Activated CD4-positive, alpha-beta T cell treated with anti-CD3 and anti-CD28 coated beads, Interleukin-2, amount 10 ng/mL, durations not matched to agents 24 days and 14 days (primary cell): ENCODE measurements at regions not wholly inside any gene's neighbourhood (a gene's known extent, or its start where the extent isn't known, plus 50 kb on each side); places are given as distances from the start of the nearest gene placed in this dataset.

Experiments used
- DNase-seq: peaks from one replicate; pipeline ENCODE4 v3.0.0; 2022
- H3K27ac Mint-ChIP-seq: one replicate; pipeline ENCODE4 v1.8.0; 2022; ENCODE audit warnings: mild to moderate bottlenecking, mixed read lengths
- H3K27me3 Mint-ChIP-seq: one replicate; pipeline ENCODE4 v1.8.0; 2022; ENCODE audit warnings: mixed read lengths
- H3K36me3 Mint-ChIP-seq: one replicate; pipeline ENCODE4 v1.8.0; 2022; ENCODE audit warnings: low read depth, mild to moderate bottlenecking, mixed read lengths
- H3K4me1 Mint-ChIP-seq: one replicate; pipeline ENCODE4 v1.8.0; 2021; ENCODE audit warnings: mixed read lengths
- H3K4me3 Mint-ChIP-seq: one replicate; pipeline ENCODE4 v1.8.0; 2022; ENCODE audit warnings: mild to moderate bottlenecking, moderate library complexity, mixed read lengths
- H3K9me3 Mint-ChIP-seq: one replicate; pipeline ENCODE4 v1.8.0; 2021; ENCODE audit warnings: mixed read lengths
- intact Hi-C: fragments of 100-400 bp; cut with micrococcal nuclease; formaldehyde crosslinking; loops from one replicate; pipeline ENCODE4 v1.15.1; 2023

DNA sequence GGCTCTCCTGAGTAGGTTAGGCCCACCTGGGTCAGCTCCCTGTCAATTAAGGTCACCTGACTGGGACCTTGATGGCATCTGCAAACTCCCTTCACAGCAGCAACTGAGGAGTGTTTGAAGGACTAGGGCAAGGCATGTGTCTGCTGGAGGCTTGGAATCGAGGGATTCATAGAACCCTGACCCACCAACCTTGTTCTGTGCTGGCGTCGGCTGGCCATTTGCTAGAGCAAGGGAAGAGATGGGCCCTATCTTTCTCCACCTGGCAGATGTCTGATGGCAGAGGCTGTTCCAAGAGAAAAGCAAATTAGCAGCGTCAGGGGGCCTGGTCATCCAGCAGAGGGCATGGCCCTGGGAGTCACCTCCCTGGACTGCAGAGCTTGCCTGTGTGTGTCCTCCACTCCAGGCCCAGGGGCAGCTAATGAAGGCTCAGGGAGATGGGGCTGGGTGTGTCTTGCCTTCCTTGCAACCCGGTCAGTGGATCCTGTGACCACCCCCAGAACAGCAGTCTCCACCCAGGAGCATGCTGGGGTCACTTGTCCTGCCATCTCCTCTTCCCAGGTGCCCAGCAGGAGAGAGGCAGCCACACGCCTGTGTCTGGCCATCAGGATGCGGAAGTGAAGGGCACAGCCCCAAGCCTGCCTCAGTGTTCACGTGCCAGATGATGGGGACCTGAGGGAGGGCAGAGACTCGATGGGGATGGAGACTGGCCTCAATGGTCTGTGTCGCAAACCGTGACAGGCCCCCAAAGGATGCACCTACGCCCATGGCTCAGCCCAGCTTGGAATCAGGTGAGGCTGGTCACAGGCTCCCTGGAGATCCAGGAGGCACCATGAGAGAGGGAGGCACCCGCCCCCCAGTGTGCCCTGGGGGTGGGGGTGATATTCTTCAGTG is 53.9 kb downstream of the BARX1 start:
- intact Hi-C loops, result no loop called here
- DNase-seq, result no peak
- no peak overlapping the region for H3K4me3 Mint-ChIP-seq
- H3K4me1 Mint-ChIP-seq, result peaks cover 9% of the 10 kb centered on the region
- H3K36me3 Mint-ChIP-seq, result no peaks in the 10 kb centered on the region
- peaks cover 5% of the 10 kb centered on the region for H3K9me3 Mint-ChIP-seq
- no peak overlapping the region for H3K27ac Mint-ChIP-seq
- H3K27me3 Mint-ChIP-seq, result no peaks in the 10 kb centered on the region

DNA sequence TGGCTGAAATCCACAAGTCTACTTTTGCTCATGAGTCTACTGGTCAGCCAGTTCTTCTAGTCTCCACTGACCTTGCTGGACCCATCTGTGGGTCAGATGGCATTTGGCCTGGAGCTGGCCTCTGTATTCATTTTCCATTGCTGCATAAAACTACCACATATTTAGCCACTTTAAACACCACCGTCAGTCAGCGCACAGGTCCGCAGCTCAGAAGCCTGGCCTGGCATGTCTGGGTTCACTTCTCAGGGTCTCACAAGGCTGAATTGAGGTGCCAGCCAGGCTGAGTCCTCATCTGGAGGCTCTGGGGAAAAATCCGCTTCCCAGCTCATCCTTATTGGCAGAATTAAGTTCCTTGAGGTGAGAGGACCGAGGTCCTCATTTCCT is 54.7 kb downstream of the BARX1 start:
- H3K36me3 Mint-ChIP-seq, result no peaks in the 10 kb centered on the region
- peaks cover 5% of the 10 kb centered on the region for H3K9me3 Mint-ChIP-seq
- no peaks in the 10 kb centered on the region for H3K27me3 Mint-ChIP-seq
- intact Hi-C loops, result no loop called here
- DNase-seq, result no peak
- H3K4me1 Mint-ChIP-seq, result peaks cover 9% of the 10 kb centered on the region
- no peak overlapping the region for H3K4me3 Mint-ChIP-seq
- no peak overlapping the region for H3K27ac Mint-ChIP-seq

DNA sequence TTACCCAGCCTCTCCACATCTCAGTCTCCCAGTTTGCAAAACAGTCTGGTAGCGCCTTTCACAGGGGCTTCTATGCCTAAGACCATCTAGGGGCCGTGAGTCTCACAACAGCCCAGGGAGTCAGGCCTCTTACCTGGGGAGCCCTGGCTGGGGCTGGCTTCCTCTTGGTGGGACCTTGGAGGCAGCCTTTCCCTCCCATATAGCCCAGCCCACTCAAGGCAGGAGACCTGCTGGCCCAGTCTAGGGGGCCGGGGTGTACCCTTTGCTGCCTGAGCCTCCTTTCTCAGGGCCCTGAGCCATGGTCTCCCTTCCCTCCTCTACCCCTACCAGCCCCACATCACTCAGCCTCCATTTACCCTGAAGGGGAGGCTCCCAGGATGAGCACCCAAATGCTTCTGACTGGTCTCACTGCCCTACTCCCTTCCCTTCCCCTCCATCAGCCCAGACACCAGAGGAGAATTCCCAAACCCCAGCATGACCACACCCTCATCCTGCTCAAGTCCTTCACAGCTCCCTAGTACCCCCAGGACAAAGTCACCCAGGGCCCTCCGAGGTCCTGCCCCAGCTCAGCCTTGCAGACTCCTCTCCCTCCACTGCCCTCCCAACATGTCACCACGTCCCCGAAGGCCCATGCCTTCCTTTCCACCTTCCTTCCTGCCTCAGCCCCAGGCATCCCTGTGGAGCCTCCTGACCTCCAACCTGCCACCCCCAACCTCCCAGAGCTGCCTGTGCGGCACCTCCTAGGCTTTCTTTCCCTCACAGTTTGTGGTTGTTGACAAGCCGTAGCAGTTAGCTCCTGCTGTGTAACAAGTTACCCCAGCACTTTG is 55.3 kb downstream of the BARX1 start:
- no peak for DNase-seq
- Mint-ChIP-seq H3K4me3 (no peak overlapping the region), H3K36me3 (no peaks in the 10 kb centered on the region), H3K9me3 (peaks cover 5% of the 10 kb centered on the region), H3K4me1 (peaks cover 9% of the 10 kb centered on the region), H3K27ac (no peak overlapping the region), H3K27me3 (no peaks in the 10 kb centered on the region)
- intact Hi-C loops, result no loop called here

DNA sequence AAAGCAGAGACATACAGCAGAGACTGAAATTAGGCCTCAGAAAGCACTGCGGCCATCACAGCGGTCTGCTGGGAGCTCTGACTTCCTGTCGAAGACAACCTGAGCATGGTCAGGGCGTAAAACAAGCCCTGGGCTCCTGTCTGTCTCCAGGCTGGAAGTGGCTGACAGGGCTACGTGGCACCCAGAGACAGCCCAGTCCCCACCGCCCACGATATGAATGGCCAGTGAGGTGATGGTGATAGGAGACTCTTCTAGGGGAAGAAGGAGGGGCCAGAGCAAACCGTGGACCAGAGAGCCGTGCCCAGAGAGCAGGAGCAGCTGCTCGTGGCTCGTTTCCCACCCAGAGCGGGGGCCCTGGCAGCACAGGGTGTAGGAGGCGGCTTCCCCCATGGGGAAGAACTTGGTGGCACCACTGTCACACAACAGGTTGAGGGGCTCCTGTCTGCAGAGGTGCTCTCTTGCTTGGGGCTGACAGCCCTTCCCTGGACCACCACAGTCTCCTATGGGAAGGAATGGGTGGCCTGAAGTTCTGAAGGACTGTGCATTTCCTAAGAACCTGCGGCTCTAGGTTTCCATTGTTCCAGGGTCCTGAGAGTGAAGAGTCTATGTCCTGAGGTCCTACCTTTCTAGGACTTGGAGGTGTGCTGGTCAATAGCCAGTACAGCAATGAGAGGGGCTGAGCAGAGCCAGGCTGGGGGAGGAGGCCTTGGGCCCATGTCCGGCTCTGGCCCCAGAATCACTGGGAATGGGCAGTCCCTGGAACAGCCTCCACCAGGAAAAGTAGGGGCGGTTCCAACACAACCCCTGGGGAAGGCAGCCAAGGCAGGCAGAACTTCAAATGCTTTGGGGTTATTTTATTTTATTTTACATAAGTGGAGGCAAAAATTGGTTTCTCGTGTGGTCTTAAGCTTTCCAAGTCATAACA is 56.4 kb downstream of the BARX1 start:
- DNase-seq, result no peak
- intact Hi-C loops, result no loop called here
- Mint-ChIP-seq H3K27ac (peak overlapping the region; percentile 22), H3K36me3 (no peaks in the 10 kb centered on the region), H3K9me3 (peaks cover 5% of the 10 kb centered on the region), H3K4me1 (peaks cover 9% of the 10 kb centered on the region), H3K27me3 (no peaks in the 10 kb centered on the region), H3K4me3 (no peak overlapping the region)

DNA sequence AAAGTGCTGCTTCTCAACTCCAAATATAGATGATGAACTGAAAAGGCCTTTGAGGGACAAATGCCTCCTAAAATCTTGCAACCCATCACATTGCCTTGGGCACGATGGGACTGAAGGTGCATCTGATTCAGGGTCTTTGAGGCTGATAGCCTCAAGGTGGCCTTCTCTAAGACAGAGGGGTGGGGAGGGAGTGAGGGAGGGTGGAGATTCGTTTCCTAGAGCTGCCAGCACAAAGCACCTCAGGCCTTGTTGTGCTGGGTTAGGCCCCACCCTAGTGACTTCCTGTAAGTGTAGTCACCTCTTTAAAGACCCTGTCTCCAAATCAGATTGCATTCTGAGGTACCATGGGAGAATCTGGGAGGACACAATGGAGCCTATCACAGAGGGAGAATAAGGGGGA is 57.1 kb downstream of the BARX1 start:
- intact Hi-C loops, result no loop called here
- Mint-ChIP-seq H3K27ac (peak overlapping the region; percentile 22), H3K27me3 (no peaks in the 10 kb centered on the region), H3K36me3 (no peaks in the 10 kb centered on the region), H3K4me1 (peaks cover 9% of the 10 kb centered on the region), H3K4me3 (no peak overlapping the region), H3K9me3 (peaks cover 5% of the 10 kb centered on the region)
- DNase-seq, result peak; percentile 67

DNA sequence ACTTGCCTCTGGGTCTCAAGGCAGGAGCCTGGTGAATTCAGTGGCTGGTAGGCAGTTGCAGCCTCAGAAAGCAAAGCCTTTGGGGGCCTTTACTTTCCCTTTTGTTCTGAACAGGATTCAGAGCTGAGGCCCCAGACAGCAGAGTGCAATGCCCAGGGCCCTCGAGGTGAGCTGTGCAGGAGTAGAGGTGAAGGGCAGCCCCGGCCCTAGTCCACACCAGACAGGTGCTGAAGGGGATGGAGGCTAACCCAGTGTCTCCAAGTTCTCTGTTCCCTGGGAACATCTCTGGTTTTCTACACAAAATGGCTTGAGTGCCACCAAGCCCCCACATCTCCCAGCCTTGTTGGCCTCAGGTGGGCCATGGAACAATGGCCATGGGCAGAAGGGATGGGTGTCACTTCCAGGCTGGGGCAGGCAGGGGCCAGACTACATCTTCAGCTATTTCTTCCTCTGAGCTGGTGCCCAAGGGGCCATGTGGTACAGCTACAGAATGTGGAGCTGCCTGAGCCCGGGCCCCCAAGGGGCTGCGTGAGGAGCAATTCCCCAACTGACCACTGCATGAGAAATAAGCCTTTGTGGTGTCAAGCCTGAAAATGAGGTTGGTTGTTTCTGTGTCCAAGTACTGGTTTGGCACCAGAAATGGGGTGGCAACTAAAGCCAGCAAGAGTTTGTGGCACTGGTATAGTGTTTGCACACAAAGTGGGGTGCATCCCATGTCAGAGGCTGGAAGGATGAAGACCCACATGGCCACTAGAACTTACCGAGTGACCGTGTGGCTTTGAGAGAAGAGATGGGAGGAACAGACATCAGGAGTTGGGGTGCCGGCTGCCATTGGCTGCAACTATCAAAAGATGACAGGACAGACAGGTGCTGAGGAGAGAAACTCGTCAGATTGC is 57.8 kb downstream of the BARX1 start:
- Mint-ChIP-seq H3K27me3 (no peaks in the 10 kb centered on the region), H3K4me3 (peak overlapping the region; percentile 16), H3K9me3 (peaks cover 10% of the 10 kb centered on the region), H3K36me3 (no peaks in the 10 kb centered on the region), H3K4me1 (peaks cover 9% of the 10 kb centered on the region), H3K27ac (no peak overlapping the region)
- DNase-seq, result no peak
- intact Hi-C loops, result no loop called here

DNA sequence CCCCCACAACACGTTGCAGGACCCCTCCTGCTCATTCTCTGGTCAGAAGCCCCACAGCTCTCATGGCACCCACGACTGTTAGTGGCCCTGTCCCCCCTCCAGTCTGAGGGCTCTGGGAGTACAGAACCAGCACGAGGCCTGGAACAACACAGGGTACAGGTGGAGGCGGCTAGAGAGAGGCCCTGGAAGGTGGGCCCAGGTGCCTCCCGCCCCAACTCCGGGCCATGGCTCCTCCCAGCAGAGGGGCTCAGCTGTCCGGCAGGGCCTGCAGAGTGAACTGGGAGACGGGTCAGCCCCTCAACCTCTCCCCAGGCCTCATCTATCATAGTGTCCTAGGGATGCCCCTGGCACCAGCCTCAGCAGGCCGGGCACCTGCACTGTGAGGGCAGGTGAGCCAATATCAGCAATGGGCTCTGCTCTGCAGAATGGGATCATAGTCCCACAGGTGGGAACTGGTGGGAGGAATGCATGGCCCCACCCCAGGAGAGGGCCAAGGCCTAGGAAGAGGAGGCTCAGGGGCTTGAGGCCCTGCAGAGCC is 58.6 kb downstream of the BARX1 start:
- peaks cover 9% of the 10 kb centered on the region for H3K4me1 Mint-ChIP-seq
- no peak for DNase-seq
- H3K36me3 Mint-ChIP-seq, result no peaks in the 10 kb centered on the region
- intact Hi-C loops, result no loop called here
- H3K4me3 Mint-ChIP-seq, result no peak overlapping the region
- H3K27ac Mint-ChIP-seq, result no peak overlapping the region
- H3K9me3 Mint-ChIP-seq, result peaks cover 13% of the 10 kb centered on the region
- no peaks in the 10 kb centered on the region for H3K27me3 Mint-ChIP-seq

DNA sequence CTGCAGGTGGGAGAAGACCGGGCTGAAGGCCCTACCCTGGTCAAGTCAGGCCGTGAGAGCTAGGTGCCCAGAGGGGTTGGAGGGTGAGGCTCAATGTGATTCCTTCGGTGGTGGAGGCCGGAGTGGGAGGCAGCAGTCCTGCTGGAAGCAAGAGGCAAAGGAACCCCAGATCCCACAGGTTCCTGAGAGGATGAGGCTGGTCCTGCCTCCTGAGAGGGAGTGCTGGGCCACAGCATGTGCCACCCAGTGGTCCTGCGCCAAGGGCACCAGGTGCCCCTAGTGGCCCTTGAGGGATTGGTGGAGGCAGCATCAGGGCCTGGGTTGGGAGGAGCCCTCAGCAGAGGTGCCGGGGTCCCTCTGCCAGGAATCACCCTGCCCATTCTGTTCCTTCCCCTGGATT is 59.1 kb downstream of the BARX1 start:
- Mint-ChIP-seq H3K27ac (no peak overlapping the region), H3K36me3 (no peaks in the 10 kb centered on the region), H3K27me3 (no peaks in the 10 kb centered on the region), H3K9me3 (peaks cover 14% of the 10 kb centered on the region), H3K4me1 (peaks cover 9% of the 10 kb centered on the region), H3K4me3 (no peak overlapping the region)
- DNase-seq, result no peak
- intact Hi-C loops, result no loop called here

DNA sequence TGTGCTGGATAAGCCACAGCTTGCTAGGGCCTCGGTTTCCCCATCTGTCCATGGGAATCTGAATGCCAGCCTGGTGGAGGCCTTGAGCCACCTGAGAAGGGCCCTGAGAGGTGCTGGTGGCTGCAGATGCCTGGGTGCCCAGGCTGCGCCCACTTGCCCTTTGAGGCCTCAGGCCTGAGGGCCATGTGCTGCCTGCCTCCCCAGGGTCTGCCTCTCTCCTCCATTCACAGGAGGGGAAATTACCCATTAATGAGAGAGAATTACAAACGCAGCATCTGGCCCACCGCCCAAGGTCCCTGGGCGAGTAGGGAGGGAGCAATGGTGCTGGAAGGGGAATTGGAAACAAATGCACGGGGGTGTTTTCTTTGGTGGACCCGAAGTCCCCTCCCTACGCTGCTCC is 59.6 kb downstream of the BARX1 start:
- intact Hi-C loops, result no loop called here
- DNase-seq, result no peak
- Mint-ChIP-seq H3K27me3 (no peaks in the 10 kb centered on the region), H3K4me3 (no peak overlapping the region), H3K9me3 (peaks cover 18% of the 10 kb centered on the region), H3K27ac (no peak overlapping the region), H3K36me3 (no peaks in the 10 kb centered on the region), H3K4me1 (peaks cover 9% of the 10 kb centered on the region)

DNA sequence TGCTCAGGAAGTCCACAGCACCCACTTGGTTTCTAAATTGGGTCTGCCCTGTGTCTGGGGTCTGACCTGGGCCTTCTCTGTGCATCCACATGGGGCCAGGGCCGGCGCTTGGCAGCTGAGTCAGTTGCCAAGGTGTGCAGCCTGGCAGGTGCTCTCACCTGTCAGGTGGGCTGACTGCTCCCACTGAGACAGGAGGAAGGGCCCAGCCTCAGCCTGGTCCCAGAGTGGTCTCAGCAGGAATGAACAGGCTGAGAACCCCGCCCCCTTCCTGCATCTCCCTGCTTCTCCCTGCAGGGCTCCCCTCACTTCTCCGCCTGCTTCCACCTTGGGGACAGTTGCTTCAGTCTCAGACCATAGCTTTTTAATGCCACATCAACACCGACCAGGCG is 60.5 kb downstream of the BARX1 start:
- Mint-ChIP-seq H3K36me3 (no peaks in the 10 kb centered on the region), H3K4me3 (no peak overlapping the region), H3K27me3 (no peaks in the 10 kb centered on the region), H3K4me1 (peaks cover 9% of the 10 kb centered on the region), H3K27ac (no peak overlapping the region), H3K9me3 (peaks cover 14% of the 10 kb centered on the region)
- intact Hi-C loops, result no loop called here
- no peak for DNase-seq

DNA sequence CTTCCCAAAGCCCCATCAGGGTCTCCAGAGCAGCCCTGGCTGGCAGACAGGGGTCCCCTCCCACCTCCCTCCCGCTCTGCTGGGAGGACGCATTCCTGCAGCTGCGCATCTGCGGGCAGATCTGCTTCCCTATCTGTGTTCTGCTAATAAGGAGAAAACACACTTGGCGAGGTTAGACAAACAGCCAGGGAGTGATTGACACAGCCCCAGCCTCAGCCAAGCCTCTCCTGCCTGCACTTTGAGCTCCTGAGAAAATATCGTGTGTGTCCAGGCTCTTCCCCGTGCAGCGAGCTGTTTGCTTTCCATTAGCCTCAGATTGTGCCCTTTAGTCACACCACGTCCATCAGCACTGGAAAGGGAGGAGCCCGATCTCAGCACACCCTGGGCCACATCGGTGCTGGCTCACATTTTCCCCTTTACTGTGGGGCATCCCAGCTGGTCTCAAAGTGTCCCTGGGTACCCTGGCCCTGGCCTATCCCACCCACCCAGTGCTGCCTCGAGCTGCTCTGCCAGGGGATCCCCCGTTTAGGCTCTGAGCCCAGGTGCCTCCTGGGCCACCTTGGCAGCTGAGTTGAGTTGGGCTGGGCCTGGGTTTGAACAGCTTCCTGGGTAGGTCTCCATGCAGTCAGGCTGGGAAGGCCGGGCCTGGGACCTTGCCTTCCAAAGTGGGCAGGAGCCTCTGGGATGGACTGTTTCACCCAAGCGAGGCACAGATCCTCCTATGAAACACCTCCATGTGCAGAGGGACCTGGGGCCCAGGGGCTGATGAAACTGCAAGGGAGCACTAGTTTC is 61.1 kb downstream of the BARX1 start:
- peaks cover 14% of the 10 kb centered on the region for H3K9me3 Mint-ChIP-seq
- intact Hi-C loops, result no loop called here
- H3K27me3 Mint-ChIP-seq, result no peaks in the 10 kb centered on the region
- no peak for DNase-seq
- no peaks in the 10 kb centered on the region for H3K36me3 Mint-ChIP-seq
- H3K27ac Mint-ChIP-seq, result no peak overlapping the region
- H3K4me3 Mint-ChIP-seq, result no peak overlapping the region
- H3K4me1 Mint-ChIP-seq, result peaks cover 9% of the 10 kb centered on the region

DNA sequence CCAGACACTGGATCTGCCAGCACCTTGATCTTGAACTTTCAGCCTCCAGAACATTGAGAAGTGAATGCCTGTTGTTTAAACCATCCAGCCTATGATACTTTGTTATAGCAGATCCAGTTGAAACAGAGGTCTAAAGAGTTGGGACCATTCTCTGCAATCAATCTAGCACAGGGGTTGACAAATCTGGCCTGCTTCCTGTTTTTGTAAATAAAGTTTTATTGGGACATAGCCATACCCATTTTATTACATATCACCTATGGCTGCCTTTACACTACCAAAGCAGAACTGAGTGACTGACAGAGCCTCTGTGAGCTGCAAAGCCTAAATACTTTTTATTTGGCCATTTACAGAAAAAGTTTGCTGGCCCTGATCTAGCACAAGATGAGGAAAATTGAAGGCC is 62.0 kb downstream of the BARX1 start:
- peaks cover 6% of the 10 kb centered on the region for H3K4me1 Mint-ChIP-seq
- H3K27ac Mint-ChIP-seq, result no peak overlapping the region
- peaks cover 14% of the 10 kb centered on the region for H3K9me3 Mint-ChIP-seq
- H3K27me3 Mint-ChIP-seq, result no peaks in the 10 kb centered on the region
- no peak for DNase-seq
- H3K36me3 Mint-ChIP-seq, result no peaks in the 10 kb centered on the region
- intact Hi-C loops, result no loop called here
- H3K4me3 Mint-ChIP-seq, result no peak overlapping the region
